ENCODE measurements at regions not wholly inside any gene's neighbourhood (a gene's known extent, or its start where the extent isn't known, plus 50 kb on each side); places are given as distances from the start of the nearest gene placed in this dataset.

DNA sequence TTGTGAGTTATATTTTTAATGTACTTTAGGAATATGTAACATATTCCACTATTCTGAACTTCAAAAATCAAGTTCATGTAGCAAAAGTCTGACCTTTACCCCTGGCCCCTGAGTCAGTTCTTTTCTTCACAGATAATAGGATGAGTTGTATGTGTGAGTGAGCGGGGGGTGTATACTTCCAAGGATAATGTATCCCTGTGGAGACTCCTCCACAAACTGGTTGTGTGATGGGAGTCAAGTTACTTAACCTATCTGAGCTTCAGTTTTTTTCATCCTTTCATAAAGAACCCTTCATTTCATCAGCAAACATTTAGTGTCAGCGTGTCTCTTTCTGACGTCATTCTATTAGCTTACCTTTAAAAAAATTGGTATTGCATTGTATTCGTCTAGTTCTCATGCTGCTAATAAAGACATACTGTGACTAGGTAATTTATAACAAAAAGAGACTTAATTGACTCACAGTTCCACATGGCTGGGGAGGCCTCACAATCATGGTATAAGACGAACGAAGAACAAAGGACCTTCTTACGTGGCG lies 288.1 kb upstream of the GPC6 start:
- DNase-seq (ENCODE audit: low read depth, low spot score), result no peak

DNA sequence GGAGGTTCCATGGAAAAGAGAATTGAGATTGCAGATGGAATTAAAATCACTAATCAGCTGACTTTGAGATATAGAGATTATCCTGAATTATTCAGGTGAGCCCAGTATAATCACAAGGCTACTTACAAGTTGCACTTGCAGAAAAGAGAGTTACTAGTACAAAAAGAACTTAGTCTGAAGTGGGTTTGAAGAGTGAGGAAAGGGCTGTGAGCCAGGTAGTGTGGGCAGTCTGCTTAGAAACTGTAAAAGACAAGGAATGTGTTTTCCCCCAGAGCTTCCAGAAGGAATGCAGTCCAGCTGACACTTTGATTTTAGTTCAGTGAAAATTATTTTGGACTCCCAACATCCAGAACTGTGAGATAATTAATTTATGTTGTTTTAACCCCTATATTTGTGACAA lies 285.4 kb upstream of the GPC6 start:
- no peak for DNase-seq (ENCODE audit: low read depth, low spot score)

DNA sequence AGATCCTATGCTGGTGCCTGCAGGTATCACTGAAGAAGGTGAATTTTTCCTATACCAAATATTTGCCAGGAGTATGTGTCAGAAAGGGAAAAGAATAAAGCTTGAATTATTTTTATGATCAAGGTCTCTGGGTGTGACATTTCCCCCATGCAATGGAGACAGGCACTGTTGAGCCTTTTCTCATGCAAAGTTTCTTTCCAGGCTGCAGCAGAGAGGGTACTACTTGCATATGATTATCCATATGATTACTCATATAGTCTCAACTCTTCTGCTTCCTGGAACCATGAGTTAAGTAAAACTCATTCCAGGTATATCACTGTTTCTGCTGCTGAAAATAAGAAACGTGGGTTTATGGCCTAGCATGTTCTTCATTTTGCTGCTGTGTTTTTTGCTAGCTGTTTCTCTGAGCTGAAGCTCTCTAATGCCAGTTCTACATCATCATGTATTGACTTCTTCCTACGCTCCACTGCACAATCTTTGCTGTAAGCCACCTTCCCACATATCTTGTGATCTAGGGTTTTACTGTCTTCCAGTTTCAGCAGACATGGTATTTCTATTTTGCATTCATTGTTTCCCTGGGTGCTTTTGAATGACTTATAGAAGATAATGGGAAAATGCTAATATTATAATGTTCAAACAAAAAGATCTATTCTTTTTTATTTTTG lies 278.7 kb upstream of the GPC6 start:
- no peak for DNase-seq (ENCODE audit: low read depth, low spot score)

DNA sequence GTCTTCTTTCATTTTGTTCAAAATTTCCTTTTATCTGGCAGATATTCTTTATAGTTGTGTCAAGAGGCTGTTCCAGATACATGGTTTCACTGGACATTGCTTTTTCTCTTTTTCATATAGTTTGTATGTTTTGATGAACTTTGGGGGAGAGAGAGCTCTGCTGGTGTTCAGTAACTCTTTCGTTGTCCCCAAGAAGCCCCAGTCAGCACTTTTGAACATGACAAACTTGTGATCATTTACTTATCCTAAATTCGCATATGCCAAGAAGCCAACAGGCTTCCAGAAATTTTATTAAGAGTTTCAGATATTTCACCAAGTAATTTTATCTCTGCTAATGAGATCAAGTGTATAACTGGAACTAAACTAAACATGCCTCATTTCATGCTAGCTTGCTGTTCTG lies 275.8 kb upstream of the GPC6 start:
- DNase-seq (ENCODE audit: low read depth, low spot score), result no peak

DNA sequence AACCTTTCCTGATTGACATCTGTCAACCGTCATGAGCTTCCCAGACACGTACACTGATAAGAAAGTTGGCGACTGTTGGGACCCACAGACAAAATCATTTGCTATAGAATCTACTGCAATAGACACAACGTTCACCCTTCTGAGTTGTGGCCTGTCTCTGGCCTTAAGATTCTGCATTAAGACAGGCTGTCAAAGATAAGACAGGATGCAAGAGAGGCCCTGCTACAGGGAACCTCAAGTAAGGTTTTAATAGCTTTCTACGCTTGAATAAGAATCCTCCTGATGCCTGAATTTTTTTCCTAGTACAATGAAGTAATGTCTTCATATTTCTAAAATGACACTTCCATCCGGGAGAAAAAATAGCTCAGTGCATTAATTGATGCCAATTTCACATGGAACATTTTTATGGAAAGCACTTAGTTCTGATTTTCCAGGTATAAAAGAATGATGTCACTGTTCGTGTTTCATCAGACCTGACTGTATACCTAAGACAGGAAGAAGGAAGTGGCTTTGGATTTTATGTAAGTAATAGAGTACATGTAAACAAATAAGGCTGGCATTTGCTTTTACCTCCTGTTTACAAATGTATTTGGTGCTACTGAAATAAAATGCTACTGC lies 275.2 kb upstream of the GPC6 start:
- DNase-seq (ENCODE audit: low read depth, low spot score), result no peak

DNA sequence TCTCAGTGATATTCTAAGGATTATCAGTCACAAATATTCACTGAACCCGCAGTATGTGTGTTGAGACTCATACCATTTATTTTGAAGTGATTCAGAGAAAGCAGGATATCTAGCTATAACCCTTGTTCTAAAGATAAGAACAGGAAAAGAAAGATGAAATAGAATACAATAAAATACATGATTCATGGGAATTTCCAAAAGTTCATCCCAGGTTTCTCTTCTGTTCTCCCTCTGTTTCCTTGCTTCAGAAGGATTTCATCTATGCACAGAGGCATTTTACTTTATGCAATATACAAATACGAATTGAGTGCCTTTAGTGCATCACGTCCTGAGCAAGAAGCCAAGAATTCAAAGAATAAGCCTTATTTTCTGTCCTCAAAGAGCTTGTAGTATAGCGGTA lies 274.4 kb upstream of the GPC6 start:
- no peak for DNase-seq (ENCODE audit: low read depth, low spot score)

DNA sequence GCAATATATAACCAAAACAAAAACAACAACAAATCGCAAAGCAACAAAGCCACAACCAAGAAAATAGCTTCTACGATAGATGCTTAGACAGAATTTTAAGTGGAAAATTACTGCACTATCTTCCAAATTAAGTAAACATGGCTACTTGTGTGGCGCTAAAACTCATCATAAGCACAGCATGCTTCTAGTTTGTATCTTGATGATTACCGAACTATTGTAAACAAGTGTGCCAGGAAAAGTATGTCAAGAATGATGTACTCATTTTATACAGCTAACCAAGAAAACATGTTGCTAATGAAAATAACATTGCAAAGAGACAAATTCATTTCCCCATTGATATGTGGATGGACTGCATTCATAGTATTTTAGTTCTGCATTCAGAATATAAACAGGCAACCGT lies 271.9 kb upstream of the GPC6 start:
- DNase-seq (ENCODE audit: low read depth, low spot score), result no peak

DNA sequence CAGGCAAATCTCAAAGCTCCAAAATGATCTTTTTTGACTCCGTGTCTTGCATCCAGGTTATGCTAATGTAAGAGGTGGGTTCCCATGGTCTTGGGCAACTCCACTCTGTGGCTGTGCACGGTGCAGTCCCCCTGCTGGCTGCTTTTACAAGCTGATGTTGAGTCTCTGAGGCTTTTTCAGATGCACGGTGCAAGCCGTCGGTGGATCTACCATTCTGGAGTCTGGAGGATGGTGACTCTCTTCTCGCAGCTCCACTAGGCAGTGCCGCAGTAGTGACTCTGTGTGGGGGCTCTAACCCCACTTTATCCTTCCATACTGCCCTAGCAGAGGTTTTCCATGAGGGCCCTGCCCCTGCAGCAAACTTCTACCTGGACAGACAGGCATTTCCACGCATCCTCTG lies 266.8 kb upstream of the GPC6 start:
- no peak for DNase-seq (ENCODE audit: low read depth, low spot score)

DNA sequence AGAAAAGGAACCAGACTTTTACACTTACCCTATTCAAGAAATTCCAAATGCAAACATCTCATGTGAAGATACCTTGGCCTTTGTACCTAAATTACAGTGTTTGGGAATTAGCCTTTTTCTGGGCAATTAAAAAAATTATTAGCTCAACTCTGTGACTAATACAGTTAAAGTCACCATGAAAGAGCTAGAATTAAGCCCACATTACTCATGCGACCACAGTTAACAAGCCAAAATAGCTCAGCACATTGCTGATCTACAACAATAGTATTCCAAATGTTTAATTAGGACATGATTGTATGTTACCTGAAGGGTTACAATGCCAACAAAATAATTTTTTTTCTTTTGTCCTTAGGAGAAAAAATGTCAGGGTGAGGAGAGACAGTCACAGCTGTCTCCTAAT lies 263.6 kb upstream of the GPC6 start:
- no peak for DNase-seq (ENCODE audit: low read depth, low spot score)

DNA sequence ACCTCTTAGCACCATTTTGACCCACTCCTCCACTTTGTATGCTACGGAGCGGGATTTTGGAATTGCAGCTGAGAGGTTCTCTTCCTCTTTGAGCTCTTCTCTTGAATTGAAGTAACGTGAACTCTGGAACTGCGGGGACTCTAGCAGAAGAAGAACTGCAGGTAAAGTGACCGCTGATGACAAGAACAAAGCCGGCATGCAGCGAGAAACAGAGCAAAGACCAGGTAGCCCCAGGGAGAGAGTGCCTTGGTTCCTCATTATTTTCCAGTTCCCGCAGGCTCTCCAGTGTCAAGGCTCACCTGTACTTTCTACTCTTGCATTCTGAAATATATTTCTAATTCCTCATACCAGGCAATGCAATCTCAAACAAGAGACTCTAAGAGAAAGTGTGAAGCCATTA lies 260.3 kb upstream of the GPC6 start:
- peak; percentile 11 for DNase-seq (ENCODE audit: low read depth, low spot score)

DNA sequence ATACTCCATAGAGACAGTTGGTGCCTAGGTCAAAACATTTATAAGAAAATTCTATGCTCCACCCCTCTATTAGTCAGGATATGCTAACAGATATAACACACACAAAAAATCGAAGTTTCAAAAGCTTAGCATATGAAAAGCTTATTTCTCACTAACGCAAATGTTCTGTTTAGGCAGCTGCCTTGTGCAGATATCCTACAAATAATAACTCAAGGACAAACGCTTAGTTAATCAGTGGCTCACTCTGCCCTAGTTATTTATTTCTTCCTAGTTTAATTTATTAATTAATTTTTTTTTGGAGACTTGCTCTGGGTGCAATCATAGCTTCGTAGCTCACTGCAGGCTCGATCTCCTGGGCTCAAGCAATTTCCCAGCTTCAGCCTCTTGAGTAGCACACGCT lies 259.7 kb upstream of the GPC6 start:
- DNase-seq (ENCODE audit: low read depth, low spot score), result no peak

DNA sequence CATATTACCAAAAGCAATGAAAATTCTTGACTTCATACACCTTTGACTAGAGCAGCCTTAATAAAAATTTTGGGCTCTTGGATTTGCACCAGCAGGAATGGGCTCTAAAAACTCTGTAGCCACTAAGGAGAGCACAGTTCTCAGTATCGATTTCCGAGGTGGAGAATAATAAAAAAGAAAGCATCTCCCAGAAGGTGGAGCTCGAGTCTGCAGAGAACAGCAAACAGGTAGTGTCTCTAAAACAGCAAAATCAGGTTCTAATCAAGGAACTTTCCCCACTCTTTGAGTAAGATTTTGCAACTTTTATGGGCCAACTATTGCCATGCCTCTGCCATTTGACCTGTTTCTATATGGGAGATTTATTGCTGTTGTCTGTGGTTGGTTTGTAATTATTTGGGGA lies 258.7 kb upstream of the GPC6 start:
- no peak for DNase-seq (ENCODE audit: low read depth, low spot score)

DNA sequence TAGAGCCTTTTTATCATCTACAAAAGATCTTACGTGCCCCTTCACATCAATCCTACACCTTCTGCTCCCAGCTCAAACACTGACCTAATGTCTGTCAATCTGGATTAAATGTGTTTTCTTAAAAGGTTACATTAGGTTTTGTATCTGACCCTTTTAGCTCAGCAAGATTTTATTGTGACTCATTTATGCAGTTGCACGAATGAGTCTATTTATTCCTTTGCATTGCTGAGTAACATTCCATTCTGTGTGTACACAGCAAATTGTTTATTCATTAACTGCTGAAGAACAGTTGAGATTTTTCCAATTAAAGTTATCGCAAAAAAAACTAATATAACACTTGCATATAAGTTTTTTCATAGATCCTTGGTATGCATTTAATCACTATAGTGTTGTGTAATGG lies 253.9 kb upstream of the GPC6 start:
- no peak for DNase-seq (ENCODE audit: low read depth, low spot score)

DNA sequence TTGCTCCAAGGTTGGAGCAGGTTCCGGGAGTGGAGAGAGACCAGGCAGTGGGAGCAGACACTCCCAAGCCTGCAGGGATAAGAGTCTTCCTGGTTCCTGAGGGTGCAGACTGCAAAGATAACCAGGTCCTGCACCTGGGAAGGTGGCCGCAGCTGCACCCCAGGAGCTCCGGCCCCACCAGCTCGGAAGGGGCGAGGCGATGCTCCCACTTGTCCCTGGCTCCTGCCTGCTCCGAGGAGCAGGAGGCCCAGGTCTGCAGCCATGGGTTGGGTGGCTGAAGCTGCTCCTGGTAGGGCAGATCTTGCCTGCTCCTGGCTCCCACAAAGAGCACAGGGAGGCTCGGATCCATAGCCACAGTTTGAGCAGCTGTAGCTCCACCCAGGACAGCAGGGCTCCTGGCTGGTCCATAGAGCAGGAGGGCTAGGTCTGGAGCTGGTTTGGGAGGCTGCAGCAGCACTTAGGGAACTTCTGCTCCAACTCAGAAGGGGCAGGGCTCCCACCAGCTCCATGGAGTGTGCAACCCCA lies 251.6 kb upstream of the GPC6 start:
- DNase-seq (ENCODE audit: low read depth, low spot score), result no peak

DNA sequence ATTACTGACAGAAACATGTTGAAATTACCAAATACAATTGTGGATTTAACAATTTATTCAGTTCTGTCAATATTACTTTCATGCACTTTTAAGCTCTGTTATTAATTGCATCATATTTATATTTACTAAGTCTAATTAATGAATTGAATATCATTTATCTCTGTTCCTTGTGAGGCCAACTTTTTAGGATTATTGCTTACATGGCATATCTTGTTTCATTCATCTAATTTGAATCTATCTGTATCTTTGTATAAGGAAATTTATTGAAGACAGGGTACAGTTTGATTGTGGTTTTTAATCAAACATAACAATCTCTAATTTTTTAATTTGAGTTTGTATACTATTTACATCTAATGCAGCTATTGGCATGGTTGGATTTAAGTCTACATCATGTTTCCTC lies 249.9 kb upstream of the GPC6 start:
- DNase-seq (ENCODE audit: low read depth, low spot score), result no peak

DNA sequence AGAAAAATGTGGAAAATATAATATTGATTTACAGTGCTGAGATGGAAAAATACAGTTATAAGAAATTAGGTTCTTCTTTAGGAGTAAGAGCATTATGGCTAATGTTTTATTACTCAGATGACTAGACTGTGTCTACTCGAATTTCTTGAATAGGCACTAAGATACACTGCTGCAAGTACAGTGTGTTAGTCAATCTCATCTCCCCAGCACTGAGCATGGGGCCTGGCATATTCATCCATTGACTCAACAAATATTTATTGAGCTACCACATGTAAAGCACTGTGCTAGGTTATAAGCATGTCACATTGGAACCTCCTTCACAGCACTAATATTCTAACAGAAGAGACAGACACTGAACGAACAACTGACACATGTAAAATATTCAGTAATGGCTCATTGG lies 242.5 kb upstream of the GPC6 start:
- DNase-seq (ENCODE audit: low read depth, low spot score), result no peak

DNA sequence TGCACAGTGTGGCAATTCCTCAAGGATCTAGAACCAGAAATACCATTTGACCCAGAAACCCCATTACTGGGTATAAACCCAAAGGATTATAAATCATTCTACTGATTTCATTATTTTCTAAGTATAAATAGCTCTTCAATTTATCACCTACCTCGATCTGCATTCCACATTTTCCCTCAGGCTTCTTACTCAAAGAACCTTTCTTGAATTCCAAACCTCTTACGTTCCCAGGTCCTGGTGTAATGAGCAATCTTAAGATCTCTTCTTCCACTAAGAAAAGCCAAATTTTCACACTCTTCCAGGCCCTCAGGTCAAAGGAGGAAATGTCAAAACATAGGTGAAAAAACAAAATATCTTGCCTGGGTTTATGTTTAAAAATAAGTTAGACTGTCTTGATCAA lies 237.3 kb upstream of the GPC6 start:
- DNase-seq (ENCODE audit: low read depth, low spot score), result no peak

DNA sequence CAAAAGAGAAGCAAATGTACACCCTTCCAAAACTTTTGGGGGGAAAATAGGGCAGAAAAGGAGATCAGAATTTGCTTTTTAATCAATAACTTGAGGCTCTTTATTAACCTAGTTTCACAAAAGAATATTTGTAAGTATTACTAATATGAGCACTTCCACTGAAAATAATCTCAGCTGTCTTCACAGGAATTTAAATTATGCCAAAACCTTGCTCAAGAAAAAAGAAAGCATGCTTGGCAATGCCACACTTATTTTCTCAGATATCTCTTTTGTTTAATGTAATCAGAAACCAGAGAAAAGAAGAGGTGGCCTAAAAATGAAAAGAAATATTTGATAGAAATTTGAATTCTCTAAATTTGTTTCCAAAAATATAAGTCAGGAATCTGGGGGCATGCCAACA lies 234.9 kb upstream of the GPC6 start:
- DNase-seq (ENCODE audit: low read depth, low spot score), result no peak

DNA sequence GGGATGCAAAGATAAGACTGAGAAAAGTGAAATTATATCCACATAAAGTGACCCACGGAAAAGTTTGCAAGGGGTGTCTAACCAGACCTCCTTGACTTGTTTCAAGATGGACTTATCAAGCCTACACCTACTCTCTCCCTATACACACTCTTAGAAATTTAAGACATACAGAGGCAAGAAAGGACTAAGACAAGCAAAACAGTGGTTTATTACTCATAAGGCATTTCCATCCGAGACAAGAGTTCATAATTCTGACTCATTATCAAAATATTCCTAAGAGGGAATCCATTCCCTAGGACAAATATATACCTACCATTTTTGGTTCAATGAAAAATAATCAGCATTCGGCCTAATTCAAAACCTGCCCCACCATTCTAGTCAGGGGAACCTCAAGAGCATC lies 232.6 kb upstream of the GPC6 start:
- no peak for DNase-seq (ENCODE audit: low read depth, low spot score)

DNA sequence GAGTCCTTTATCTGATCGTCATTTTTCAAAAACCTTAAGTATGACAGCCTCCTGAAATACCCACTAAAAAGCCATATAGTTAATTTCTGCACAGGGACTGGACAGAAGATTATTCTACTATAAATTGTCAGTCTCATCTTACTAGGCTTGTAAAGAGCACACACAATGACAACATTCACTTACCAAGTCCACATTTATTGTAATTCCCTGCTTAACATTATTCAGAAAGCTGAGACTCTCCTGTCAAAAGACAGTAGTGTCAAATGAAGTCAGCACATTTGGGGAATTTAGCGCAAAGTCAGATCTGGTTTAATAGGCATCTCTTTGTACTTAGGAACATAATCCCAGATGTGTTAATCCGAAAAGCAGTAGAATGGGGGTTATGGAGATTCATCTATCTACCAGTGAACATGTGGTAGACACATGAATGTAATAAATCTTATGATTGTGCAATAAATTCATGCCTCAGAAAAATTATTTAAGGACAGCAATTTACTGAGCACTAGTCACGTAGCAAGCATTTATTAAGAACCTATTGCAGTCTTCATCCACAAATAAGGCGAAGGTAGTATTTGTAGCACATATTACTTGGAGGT lies 224.6 kb upstream of the GPC6 start:
- no peak for DNase-seq (ENCODE audit: low read depth, low spot score)

DNA sequence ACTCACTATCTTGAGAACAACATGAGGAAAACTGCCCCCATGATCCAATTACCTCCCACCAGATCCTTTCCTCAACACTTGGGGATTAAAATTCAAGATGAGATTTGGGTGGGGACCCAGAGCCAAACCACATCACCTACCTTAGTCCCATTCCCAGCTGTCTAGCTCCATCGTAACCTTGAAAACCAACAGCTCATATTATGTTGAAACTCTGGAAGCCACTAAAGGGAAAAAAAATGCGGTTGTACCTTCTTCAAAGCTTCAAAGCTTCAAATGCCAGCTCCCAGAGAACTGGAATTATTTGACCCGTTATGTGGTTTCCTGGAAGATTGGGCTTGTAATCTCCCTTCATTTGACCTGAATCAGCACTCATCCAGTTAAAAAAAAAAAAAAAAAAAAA lies 223.1 kb upstream of the GPC6 start:
- DNase-seq (ENCODE audit: low read depth, low spot score), result no peak

DNA sequence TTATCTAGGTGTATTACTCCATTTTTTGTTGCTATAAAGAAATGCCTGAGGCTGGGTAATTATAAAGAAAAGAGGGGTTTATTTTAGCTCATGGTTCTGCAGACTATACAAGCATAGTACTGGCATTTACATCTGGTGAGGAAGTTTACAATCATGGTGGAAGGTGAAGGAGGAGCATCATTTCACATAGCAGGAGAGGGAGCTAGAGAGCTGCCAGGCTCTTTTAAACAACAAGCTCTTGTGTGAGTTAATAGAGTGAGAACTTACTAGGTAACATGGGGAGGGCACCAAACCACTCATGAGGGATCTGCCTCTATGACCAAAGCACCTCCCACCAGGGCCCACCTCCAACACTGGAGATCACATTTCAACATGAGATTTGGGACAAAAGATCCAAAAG lies 221.7 kb upstream of the GPC6 start:
- peak; percentile 21 for DNase-seq (ENCODE audit: low read depth, low spot score)

DNA sequence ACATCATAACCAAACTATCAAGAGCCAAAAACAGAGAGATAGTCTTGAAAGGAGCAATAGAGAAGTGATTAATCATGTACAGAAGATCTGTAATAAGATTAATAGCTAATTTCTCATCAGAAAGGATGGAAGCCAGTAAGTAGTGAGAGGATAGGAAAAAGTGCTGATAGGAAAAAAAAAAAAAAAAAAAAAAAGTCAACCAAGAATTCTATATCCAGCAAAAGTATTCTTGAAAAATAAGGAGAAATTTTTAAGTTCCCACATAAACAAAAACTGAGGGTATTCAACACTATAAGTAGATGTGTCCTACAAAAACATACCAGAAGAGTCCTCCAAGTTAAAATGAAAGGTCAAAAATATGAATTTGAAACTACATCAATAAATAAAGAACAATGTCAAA lies 218.7 kb upstream of the GPC6 start:
- no peak for DNase-seq (ENCODE audit: low read depth, low spot score)

Data from ELF-1 (cell line).